HCT116 (cell line): ENCODE measurements at regions not wholly inside any gene's neighbourhood (a gene's known extent, or its start where the extent isn't known, plus 50 kb on each side); places are given as distances from the start of the nearest gene placed in this dataset.

Experiments
- ATAC-seq: fragments of 200-7000 bp; cut with Tn5 transposase; 2 replicates; pipeline ENCODE4 v1.9.1; 2020; ENCODE audit warnings: mild to moderate bottlenecking, moderate library complexity
- BruUV-seq: library from RNA; stranded (reverse); fragments of 400-500 nt; replicated peaks from 2 replicates; lab custom pipeline; 2021; lab: Mats Ljungman, UMichigan
- CTCF ChIA-PET: fragments of 300-600 bp; sonication (Branson Sonifier 250); formaldehyde crosslinking; loops from one replicate; lab custom pipeline; 2021; ENCODE audit warnings: antibody characterized with exemption; lab: Charles Lee
- POLR2A ChIA-PET: fragments of 300-600, 350-600 bp; sonication (Branson Sonifier 250); formaldehyde crosslinking; loops from one replicate; lab custom pipeline; 2021; ENCODE audit warnings: antibody characterized with exemption; lab: Charles Lee
- RAD21 ChIA-PET, 2 experiments: fragments of 300-600 bp; sonication (Branson Sonifier 250); formaldehyde crosslinking; loops; one replicate each; lab custom pipeline; 2023; ENCODE audit warnings: low total read pairs in 2 of 2; ENCODE audit not compliant: uncharacterized antibody in 2 of 2, unreplicated experiment in 2 of 2, low non-redundant PET in 1 of 2; lab: Charles Lee
- DNase-seq: peaks from one replicate; pipeline ENCODE4 v3.0.0-alpha.2; 2010; ENCODE audit warnings: low read depth, low spot score
- H2AFZ ChIP-seq: fragments of 200-600 bp; shearing (Covaris generic), sonication (generic); 2 replicates; pipeline ENCODE4 v1.6.1; 2017; ENCODE audit warnings: low read depth, mixed run types, mixed read lengths, antibody characterized with exemption, low read length; ENCODE audit not compliant: poor library complexity, severe bottlenecking
- H3K27ac ChIP-seq: 2 replicates; pipeline ENCODE4 v1.5.1; 2012; ENCODE audit warnings: low read depth, low read length
- H3K27me3 ChIP-seq: fragments of 200-600 bp; sonication (generic); 2 replicates; pipeline ENCODE4 v1.6.1; 2016; ENCODE audit warnings: mixed run types, low read length, mixed read lengths; ENCODE audit not compliant: insufficient read depth
- H3K36me3 ChIP-seq, 2 experiments: fragments of 200-500 bp in 1 of 2; fragments of 200-600 bp in 1 of 2; sonication (Bioruptor generic) in 1 of 2; sonication (generic) in 1 of 2; 2 replicates each; pipeline versions ENCODE4 v1.5.1 to v1.6.1; 2014 to 2016; ENCODE audit warnings: low read length in 2 of 2, inconsistent platforms in 1 of 2, mixed read lengths in 1 of 2, mixed run types in 1 of 2; ENCODE audit not compliant: insufficient read depth in 2 of 2, control insufficient read depth in 1 of 2
- H3K4me1 ChIP-seq, 2 experiments: fragments of 200-600 bp in 1 of 2; sonication (generic) in 1 of 2; 2 replicates each; pipeline versions ENCODE4 v1.5.1 to v1.6.1; 2012 to 2017; ENCODE audit warnings: low read length in 2 of 2, inconsistent platforms in 1 of 2, mild to moderate bottlenecking in 1 of 2, mixed read lengths in 1 of 2, mixed run types in 1 of 2, moderate library complexity in 1 of 2; ENCODE audit not compliant: insufficient read depth in 2 of 2, control insufficient read depth in 1 of 2
- H3K4me2 ChIP-seq: fragments of 200-600 bp; sonication (generic); 2 replicates; pipeline ENCODE4 v1.6.1; 2017; ENCODE audit warnings: mixed run types, low read length, mixed read lengths
- H3K4me3 ChIP-seq, 2 experiments: fragments of 200-600 bp in 1 of 2; sonication (generic) in 1 of 2; replicated peaks in 1 of 2; 2 replicates each; pipeline ENCODE4 v1.5.1; 2011 to 2016; ENCODE audit warnings: low read length in 2 of 2, control low read depth in 1 of 2, low read depth in 1 of 2, mild to moderate bottlenecking in 1 of 2, mixed read lengths in 1 of 2, mixed run types in 1 of 2
- H3K79me2 ChIP-seq: fragments of 200-600 bp; sonication (generic); 2 replicates; pipeline ENCODE4 v1.6.1; 2017; ENCODE audit warnings: mild to moderate bottlenecking, mixed run types, low read length, moderate library complexity, mixed read lengths; ENCODE audit not compliant: insufficient read depth
- H3K9ac ChIP-seq: fragments of 200-600 bp; sonication (generic); 2 replicates; pipeline ENCODE4 v1.6.1; 2016; ENCODE audit warnings: low read length, mixed read lengths
- H3K9me2 ChIP-seq: fragments of 200-600 bp; sonication (generic), shearing (Covaris generic); 2 replicates; pipeline ENCODE4 v1.6.1; 2017; ENCODE audit warnings: mixed run types, mild to moderate bottlenecking, moderate library complexity; ENCODE audit not compliant: insufficient read depth
- H3K9me3 ChIP-seq, 2 experiments: fragments of 200-500 bp in 1 of 2; fragments of 200-600 bp in 1 of 2; sonication (Bioruptor generic) in 1 of 2; sonication (generic) in 1 of 2; 2 replicates each; pipeline ENCODE4 v1.6.1; 2014 to 2017; ENCODE audit warnings: low read length in 2 of 2, mixed read lengths in 2 of 2, inconsistent platforms in 1 of 2, low read depth in 1 of 2, mild to moderate bottlenecking in 1 of 2, mixed run types in 1 of 2, moderate library complexity in 1 of 2; ENCODE audit not compliant: control insufficient read depth in 1 of 2, insufficient read depth in 1 of 2
- H4K20me1 ChIP-seq: fragments of 200-600 bp; sonication (generic), shearing (Covaris generic); 2 replicates; pipeline ENCODE4 v1.6.1; 2017; ENCODE audit warnings: mixed run types, mild to moderate bottlenecking, moderate library complexity; ENCODE audit not compliant: insufficient read depth
- CBX3 ChIP-seq: IDR thresholded peaks from 2 replicates; pipeline ENCODE4 v1.6.1; 2012; ENCODE audit warnings: low read depth
- CEBPB ChIP-seq: IDR thresholded peaks from 2 replicates; pipeline ENCODE4 v1.6.1; 2012; ENCODE audit warnings: low read depth
- CTCF ChIP-seq, 3 experiments: fragments of 200-600 bp in 1 of 3; sonication (generic) in 1 of 3; IDR thresholded peaks in 2 of 3; conservative IDR thresholded peaks in 1 of 3; 2 replicates each; pipeline ENCODE4 v1.5.1; 2012 to 2017; ENCODE audit warnings: low read depth in 2 of 3, low read length in 2 of 3, antibody characterized with exemption in 1 of 3, borderline replicate concordance in 1 of 3, control low read depth in 1 of 3, mild to moderate bottlenecking in 1 of 3, mixed read lengths in 1 of 3, mixed run types in 1 of 3, moderate library complexity in 1 of 3; ENCODE audit not compliant: insufficient read depth in 1 of 3
- ELF1 ChIP-seq: IDR thresholded peaks from 2 replicates; pipeline ENCODE4 v1.6.1; 2012; ENCODE audit warnings: low read depth, borderline replicate concordance
- JUND ChIP-seq: IDR thresholded peaks from 2 replicates; pipeline ENCODE4 v1.6.1; 2012
- MAX ChIP-seq: IDR thresholded peaks from 2 replicates; pipeline ENCODE4 v1.6.1; 2012
- POLR2AphosphoS5 ChIP-seq: IDR thresholded peaks from 2 replicates; pipeline ENCODE4 v1.6.1; 2011; ENCODE audit warnings: mild to moderate bottlenecking, low read depth, low read length, moderate library complexity
- RAD21 ChIP-seq: IDR thresholded peaks from 2 replicates; pipeline ENCODE4 v1.6.1; 2012; ENCODE audit warnings: low read depth, mild to moderate bottlenecking
- REST ChIP-seq: IDR thresholded peaks from 2 replicates; pipeline ENCODE4 v1.6.1; 2012; ENCODE audit warnings: low read depth
- SIN3A ChIP-seq: IDR thresholded peaks from 2 replicates; pipeline ENCODE4 v1.6.1; 2012; ENCODE audit warnings: low read depth
- SP1 ChIP-seq: IDR thresholded peaks from 2 replicates; pipeline ENCODE4 v1.6.1; 2012; ENCODE audit warnings: low read depth
- YY1 ChIP-seq: IDR thresholded peaks from 2 replicates; pipeline ENCODE4 v1.6.1; 2011; ENCODE audit warnings: low read length, low read depth, moderate library complexity, mild to moderate bottlenecking; ENCODE audit not compliant: insufficient replicate concordance; ENCODE audit errors: extremely low read depth
- ZBTB33 ChIP-seq: IDR thresholded peaks from 2 replicates; pipeline ENCODE4 v1.6.1; 2011; ENCODE audit warnings: mild to moderate bottlenecking, low read length, moderate library complexity; ENCODE audit not compliant: insufficient replicate concordance; ENCODE audit errors: extremely low read depth
- ZNF274 ChIP-seq: fragments of 200-500 bp; sonication (Bioruptor generic); IDR thresholded peaks from 2 replicates; pipeline ENCODE4 v1.6.1; 2014; ENCODE audit warnings: mild to moderate bottlenecking, low read depth, low read length, inconsistent platforms
- intact Hi-C: fragments of 100-400 bp; cut with micrococcal nuclease; formaldehyde crosslinking; loops from 2 replicates; pipeline ENCODE4 v1.10.0; 2022

GRCh38 chr7:15016315-15016667, 113.7 kb upstream of the DGKB start:
- H2AFZ ChIP-seq, result peak overlapping the region; percentile 66
- H3K79me2 ChIP-seq, result no peaks in the 10 kb centered on the region
- no peaks in the 10 kb centered on the region for H4K20me1 ChIP-seq
- H3K27ac ChIP-seq, result peak overlapping the region; percentile 22; the same call in 1 of the 2 replicates
- no peak overlapping the region for H3K9ac ChIP-seq
- BruUV-seq, result no TSS peak
- CTCF ChIA-PET, result interaction anchor here (0.6 to 2.8 kb wide), 16 partner anchors 9 to 704 kb away, joined by 3 to 39 read pairs (median 4); no protein-coding TSS in a partner anchor
- intact Hi-C loops, result loop anchor here (2.0 to 10.0 kb wide), 3 partner anchors 299 to 1731 kb away; no protein-coding TSS in a partner anchor
- TF ChIP-seq CTCF (IDR thresholded peaks at IDR 0.05 in 2 of 3, conservative IDR thresholded peaks at IDR 0.05 in 1 of 3; ENCODE audit: borderline replicate concordance in 1 of 3, insufficient read depth in 1 of 3, low read depth in 2 of 3, low read length in 2 of 3) (no peak), REST (no peak), YY1 (no peak), ZNF274 (no peak), SIN3A (no peak), ZBTB33 (no peak), CBX3 (no peak), SP1 (no peak), JUND (no peak), RAD21 (no peak), ELF1 (no peak), CEBPB (no peak), MAX (no peak), POLR2AphosphoS5 (no peak)
- RAD21 ChIA-PET, result interaction anchor here (0.7 to 1.4 kb wide), 5 partner anchors 9 to 298 kb away, joined by 3 to 5 read pairs (median 4); no protein-coding TSS in a partner anchor
- DNase-seq (no peak), ATAC-seq (no peak)
- H3K27me3 ChIP-seq, result no peaks in the 10 kb centered on the region
- H3K9me3 ChIP-seq, result no peaks in the 10 kb centered on the region
- POLR2A ChIA-PET, result no interaction called here
- H3K36me3 ChIP-seq, result no peaks in the 10 kb centered on the region
- no peaks in the 10 kb centered on the region for H3K9me2 ChIP-seq
- peaks cover 6 to 21% of the 10 kb centered on the region in 2 experiments; a peak in 3 of 4 replicates for H3K4me1 ChIP-seq
- no peak overlapping the region; a peak in 1 of 4 replicates for H3K4me3 ChIP-seq
- peak overlapping the region; percentile 68 for H3K4me2 ChIP-seq
